HEK293T (cell line): ENCODE measurements at regions not wholly inside any gene's neighbourhood (a gene's known extent, or its start where the extent isn't known, plus 50 kb on each side); places are given as distances from the start of the nearest gene placed in this dataset.

Experiments used
- CTBP1 ChIP-seq: fragments of 450-650 bp; IDR thresholded peaks from 2 replicates; pipeline ENCODE4 v1.6.1; 2016; ENCODE audit warnings: borderline replicate concordance
- FOXA1 ChIP-seq: fragments of 450-650 bp; IDR thresholded peaks from 2 replicates; pipeline ENCODE4 v1.6.1; 2016; ENCODE audit warnings: mild to moderate bottlenecking
- SP1 ChIP-seq: fragments of 450-650 bp; IDR thresholded peaks from 2 replicates; pipeline ENCODE4 v1.6.1; 2017

- no peak for TF ChIP-seq SP1
- no peak for TF ChIP-seq CTBP1
- TF ChIP-seq FOXA1, result no peak
Observed at GRCh38 chr6:9056556-9056955, 621.2 kb upstream of the SLC35B3 start.
